Bronchial epithelial cell (primary cell): ENCODE measurements at regions not wholly inside any gene's neighbourhood (a gene's known extent, or its start where the extent isn't known, plus 50 kb on each side); places are given as distances from the start of the nearest gene placed in this dataset.
A peak's percentile ranks its signal among the peaks of the same experiment; 100 is the strongest.

Experiments
- DNase-seq: peaks from one replicate; pipeline ENCODE4 v3.0.0-alpha.2; 2010; ENCODE audit warnings: low read depth
- FAIRE-seq: peaks from 2 replicates; lab custom pipeline; 2011; peaks lifted over from hg19 to GRCh38; lab: Jason Lieb, UNC
- H3K27me3 ChIP-seq: 2 replicates; pipeline ENCODE4 v1.5.1; 2011; ENCODE audit warnings: low read length; ENCODE audit not compliant: control insufficient read depth, insufficient read depth
- H3K36me3 ChIP-seq: 2 replicates; pipeline ENCODE4 v1.5.1; 2011; ENCODE audit warnings: low read length; ENCODE audit not compliant: control insufficient read depth, insufficient read depth
- H3K4me3 ChIP-seq: 2 replicates; pipeline ENCODE4 v1.5.1; 2011; ENCODE audit warnings: mild to moderate bottlenecking, low read depth, low read length, control low read depth
- TF ChIP-seq, protein P1 (sequence below): IDR thresholded peaks from 2 replicates; pipeline ENCODE4 v1.5.1; 2011; ENCODE audit warnings: mild to moderate bottlenecking, moderate library complexity, low read length, control low read depth, inconsistent platforms; ENCODE audit not compliant: insufficient read depth, severe bottlenecking

DNA sequence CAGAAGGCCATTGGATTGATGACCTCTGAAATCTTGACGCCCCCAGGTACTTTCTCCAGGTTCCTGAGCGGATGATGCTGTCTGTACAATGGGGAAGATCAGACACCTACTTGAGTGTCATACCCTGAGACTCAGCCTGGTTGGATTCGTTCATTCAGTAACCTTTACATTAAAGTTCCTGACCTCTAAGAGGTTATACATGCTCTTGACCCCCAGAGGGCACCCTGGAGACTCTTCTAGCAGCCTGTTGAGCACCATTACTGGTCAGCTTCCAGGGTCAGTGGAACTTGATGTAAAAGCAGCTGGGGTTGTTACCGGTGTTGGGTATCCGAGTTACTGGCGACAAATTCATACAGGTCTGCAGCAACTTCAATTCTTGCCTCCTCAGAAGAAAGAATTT is 114.3 kb upstream of the ZNF678 start:
- TF ChIP-seq, protein P1, sequence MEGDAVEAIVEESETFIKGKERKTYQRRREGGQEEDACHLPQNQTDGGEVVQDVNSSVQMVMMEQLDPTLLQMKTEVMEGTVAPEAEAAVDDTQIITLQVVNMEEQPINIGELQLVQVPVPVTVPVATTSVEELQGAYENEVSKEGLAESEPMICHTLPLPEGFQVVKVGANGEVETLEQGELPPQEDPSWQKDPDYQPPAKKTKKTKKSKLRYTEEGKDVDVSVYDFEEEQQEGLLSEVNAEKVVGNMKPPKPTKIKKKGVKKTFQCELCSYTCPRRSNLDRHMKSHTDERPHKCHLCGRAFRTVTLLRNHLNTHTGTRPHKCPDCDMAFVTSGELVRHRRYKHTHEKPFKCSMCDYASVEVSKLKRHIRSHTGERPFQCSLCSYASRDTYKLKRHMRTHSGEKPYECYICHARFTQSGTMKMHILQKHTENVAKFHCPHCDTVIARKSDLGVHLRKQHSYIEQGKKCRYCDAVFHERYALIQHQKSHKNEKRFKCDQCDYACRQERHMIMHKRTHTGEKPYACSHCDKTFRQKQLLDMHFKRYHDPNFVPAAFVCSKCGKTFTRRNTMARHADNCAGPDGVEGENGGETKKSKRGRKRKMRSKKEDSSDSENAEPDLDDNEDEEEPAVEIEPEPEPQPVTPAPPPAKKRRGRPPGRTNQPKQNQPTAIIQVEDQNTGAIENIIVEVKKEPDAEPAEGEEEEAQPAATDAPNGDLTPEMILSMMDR, result peak; percentile 37
- FAIRE-seq (no peak), DNase-seq (peak; percentile 31)
- Histone ChIP-seq H3K4me3 (no peak overlapping the region), H3K27me3 (no peaks in the 10 kb centered on the region), H3K36me3 (no peaks in the 10 kb centered on the region)

DNA sequence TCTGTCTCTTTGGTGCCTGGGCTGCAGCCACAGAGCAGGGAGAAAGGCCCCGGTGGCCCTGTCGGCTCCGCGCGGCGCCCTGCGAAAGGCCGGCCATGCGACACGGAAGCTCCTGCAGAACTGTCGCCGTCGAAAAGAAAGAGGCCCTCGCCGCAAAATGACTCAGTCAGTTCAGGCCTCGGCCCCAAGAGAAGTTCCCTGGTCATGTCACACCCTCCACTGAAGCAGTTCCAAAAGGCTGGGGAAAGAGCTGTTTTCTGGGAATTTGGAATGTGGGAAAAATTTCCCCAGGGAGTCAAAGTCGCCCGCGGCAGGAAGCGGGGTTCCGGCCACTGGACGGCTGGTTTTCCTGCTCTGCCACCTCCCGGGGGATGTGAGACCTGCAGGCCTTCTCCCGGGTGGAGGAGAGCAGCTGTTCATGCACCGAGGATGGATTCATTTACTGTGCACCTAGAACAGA is 115.8 kb upstream of the ZNF678 start:
- no peaks in the 10 kb centered on the region for H3K36me3 ChIP-seq
- TF ChIP-seq, protein P1, result peak; percentile 52
- peaks cover 3% of the 10 kb centered on the region for H3K27me3 ChIP-seq
- H3K4me3 ChIP-seq, result no peak overlapping the region
- FAIRE-seq, result no peak
- no peak for DNase-seq

GRCh38 chr1:227445746-227446145 is 117.6 kb upstream of the ZNF678 start:
- Histone ChIP-seq H3K36me3 (no peaks in the 10 kb centered on the region), H3K27me3 (peaks cover 3% of the 10 kb centered on the region), H3K4me3 (no peak overlapping the region)
- TF ChIP-seq, protein P1, result no peak
- peak; percentile 66 for DNase-seq
- FAIRE-seq, result no peak

- DNase-seq (no peak), FAIRE-seq (no peak)
- TF ChIP-seq, protein P1, result no peak
- Histone ChIP-seq H3K36me3 (no peaks in the 10 kb centered on the region), H3K27me3 (peaks cover 3% of the 10 kb centered on the region), H3K4me3 (no peak overlapping the region)
These were observed 118.2 kb upstream of the ZNF678 start for GRCh38 chr1:227445092-227445674.

DNA sequence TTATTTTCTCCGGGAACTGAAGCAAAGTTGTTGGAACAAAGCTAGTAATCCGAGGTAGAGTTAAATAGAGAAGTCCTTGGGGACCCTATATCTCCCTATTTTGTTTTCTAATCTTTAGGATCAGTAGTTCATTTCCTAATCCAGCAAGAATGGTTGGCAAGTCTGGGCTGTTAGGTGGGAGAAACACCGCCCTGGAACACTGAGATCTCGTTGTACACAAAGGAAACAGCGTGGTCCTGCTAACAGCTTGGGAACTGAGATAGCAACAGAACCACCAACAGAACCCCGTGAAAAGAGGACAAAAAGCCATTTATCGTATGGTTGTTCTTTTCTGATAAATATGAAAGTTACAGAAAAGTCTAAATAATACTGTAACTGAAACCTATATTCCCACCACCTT is 121.9 kb upstream of the CDC42BPA start:
- peaks cover 3% of the 10 kb centered on the region for H3K27me3 ChIP-seq
- TF ChIP-seq, protein P1, result no peak
- DNase-seq, result no peak

More for the DNA sequence above, 121.9 kb upstream of the CDC42BPA start:
- no peak for FAIRE-seq
- Histone ChIP-seq H3K36me3 (no peaks in the 10 kb centered on the region), H3K4me3 (no peak overlapping the region)
